ENCODE measurements at regions not wholly inside any gene's neighbourhood (a gene's known extent, or its start where the extent isn't known, plus 50 kb on each side); places are given as distances from the start of the nearest gene placed in this dataset.

DNA sequence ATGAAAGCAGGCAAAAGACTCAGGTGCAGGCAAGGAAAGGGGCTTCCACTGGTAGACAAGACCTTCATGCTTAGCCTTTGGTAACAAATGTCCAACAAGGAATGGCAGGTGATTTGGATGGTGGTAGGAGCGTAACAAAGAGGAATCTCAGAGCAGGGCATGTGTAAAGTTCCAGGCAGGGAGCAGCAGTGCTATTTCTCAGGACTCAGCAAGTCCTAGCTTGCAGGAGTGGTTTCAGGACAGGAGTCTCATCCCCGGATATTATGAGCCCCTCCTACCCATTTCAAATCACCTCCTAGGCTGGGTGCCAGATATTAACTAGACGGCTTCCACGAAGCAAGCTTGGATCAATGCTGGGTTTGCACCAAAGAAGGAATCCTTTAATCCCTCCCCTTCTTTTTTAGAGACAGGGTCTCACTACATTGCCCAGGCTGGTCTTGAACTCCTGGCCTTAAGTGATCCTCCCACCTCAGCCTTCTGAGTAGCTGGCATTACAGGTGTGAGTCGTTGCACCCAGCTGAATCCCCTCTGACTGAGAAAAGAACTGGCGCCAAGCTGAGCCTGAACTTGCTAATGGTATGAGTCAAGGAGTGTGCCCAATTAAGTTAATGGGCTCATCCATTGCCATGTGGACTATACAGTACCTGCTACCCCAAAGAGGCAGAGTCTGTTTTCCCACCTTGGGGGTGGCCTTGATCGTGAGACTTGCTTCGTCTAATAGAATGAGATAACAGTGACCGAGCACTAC, 190.3 kb downstream of the ARL4C start:
- Histone ChIP-seq H3K27ac (ENCODE audit: insufficient read length, low read depth, low read length) (no peak overlapping the region), H3K4ac (ENCODE audit: low read depth, low read length) (no peak overlapping the region), H2BK15ac (ENCODE audit: low read depth, low read length) (no peak overlapping the region), H3K79me2 (ENCODE audit: insufficient read depth, low read length) (no peaks in the 10 kb centered on the region), H3K4me2 (ENCODE audit: insufficient read depth, insufficient read length, low read length) (no peak overlapping the region), H4K91ac (ENCODE audit: insufficient read length, low read depth, low read length) (no peak overlapping the region), H3K14ac (ENCODE audit: insufficient read depth, low read length) (no peak overlapping the region), H3K18ac (ENCODE audit: insufficient read length, low read depth, low read length) (no peak overlapping the region), H2BK20ac (ENCODE audit: low read depth, low read length, poor library complexity, severe bottlenecking) (no peak overlapping the region), H2BK12ac (ENCODE audit: insufficient read length, low read depth, low read length) (peak overlapping the region; percentile 57), H4K5ac (ENCODE audit: insufficient read length, low read depth, low read length) (no peak overlapping the region), H3K4me1 (ENCODE audit: insufficient read depth, low read length) (peaks cover 2% of the 10 kb centered on the region; the same call in 1 of the 2 replicates), H3K9me3 (ENCODE audit: control insufficient read depth, low read depth, low read length) (no peaks in the 10 kb centered on the region), H3K79me1 (ENCODE audit: insufficient read depth, low read depth, low read length, poor library complexity, severe bottlenecking) (no peaks in the 10 kb centered on the region), H3K23ac (ENCODE audit: insufficient read length, low read depth, low read length) (no peak overlapping the region), H3T11ph (ENCODE audit: low read length) (no peak overlapping the region), H4K8ac (replicated peaks; ENCODE audit: insufficient read length, low read depth, low read length) (no peak overlapping the region), H2BK120ac (ENCODE audit: low read depth, low read length, poor library complexity, severe bottlenecking) (no peak overlapping the region), H3K56ac (ENCODE audit: insufficient read length, low read depth, low read length) (no peak overlapping the region), H3K9ac (ENCODE audit: extremely low read depth, insufficient read length, low read length) (no peak overlapping the region), H3K23me2 (ENCODE audit: insufficient read length, low read depth, low read length, poor library complexity, severe bottlenecking) (no peaks in the 10 kb centered on the region), H2AFZ (ENCODE audit: low read length) (no peak overlapping the region), H2BK5ac (ENCODE audit: insufficient read length, low read length) (no peak overlapping the region), H3K27me3 (ENCODE audit: insufficient read depth, low read length) (no peaks in the 10 kb centered on the region), H4K20me1 (ENCODE audit: control insufficient read depth, insufficient read depth, insufficient read length) (no peaks in the 10 kb centered on the region), H2AK5ac (ENCODE audit: insufficient read length, low read length) (no peak overlapping the region)
- Mint-ChIP-seq H3K4me3 (no peak overlapping the region), H3K27ac (no peak overlapping the region; a peak in 1 of 7 replicates), H3K4me1 (peaks cover 22 to 35% of the 10 kb centered on the region in 2 experiments), H3K36me3 (ENCODE audit: insufficient read depth in 1 of 3, low read depth in 3 of 3) (peaks cover 0 to 4% (median 0%) of the 10 kb centered on the region in 3 experiments; a peak in 2 of 7 replicates), H3K27me3 (ENCODE audit: low read depth) (peaks cover 3% of the 10 kb centered on the region), H3K9me3 (peaks cover 0 to 4% of the 10 kb centered on the region in 2 experiments; a peak in 2 of 5 replicates)
- TF ChIP-seq, protein P1, sequence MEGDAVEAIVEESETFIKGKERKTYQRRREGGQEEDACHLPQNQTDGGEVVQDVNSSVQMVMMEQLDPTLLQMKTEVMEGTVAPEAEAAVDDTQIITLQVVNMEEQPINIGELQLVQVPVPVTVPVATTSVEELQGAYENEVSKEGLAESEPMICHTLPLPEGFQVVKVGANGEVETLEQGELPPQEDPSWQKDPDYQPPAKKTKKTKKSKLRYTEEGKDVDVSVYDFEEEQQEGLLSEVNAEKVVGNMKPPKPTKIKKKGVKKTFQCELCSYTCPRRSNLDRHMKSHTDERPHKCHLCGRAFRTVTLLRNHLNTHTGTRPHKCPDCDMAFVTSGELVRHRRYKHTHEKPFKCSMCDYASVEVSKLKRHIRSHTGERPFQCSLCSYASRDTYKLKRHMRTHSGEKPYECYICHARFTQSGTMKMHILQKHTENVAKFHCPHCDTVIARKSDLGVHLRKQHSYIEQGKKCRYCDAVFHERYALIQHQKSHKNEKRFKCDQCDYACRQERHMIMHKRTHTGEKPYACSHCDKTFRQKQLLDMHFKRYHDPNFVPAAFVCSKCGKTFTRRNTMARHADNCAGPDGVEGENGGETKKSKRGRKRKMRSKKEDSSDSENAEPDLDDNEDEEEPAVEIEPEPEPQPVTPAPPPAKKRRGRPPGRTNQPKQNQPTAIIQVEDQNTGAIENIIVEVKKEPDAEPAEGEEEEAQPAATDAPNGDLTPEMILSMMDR (conservative IDR thresholded peaks at IDR 0.05), result no peak
- DNase-seq, result no peak
- no CpG with 5 or more reads among the region's 9 CpGs for WGBS (ENCODE audit: extremely low coverage, insufficient read length, low lambda C conversion rate)

All from H9 (cell line).